GM12872 (cell line): ENCODE measurements at regions not wholly inside any gene's neighbourhood (a gene's known extent, or its start where the extent isn't known, plus 50 kb on each side); places are given as distances from the start of the nearest gene placed in this dataset.

Experiments
- TF ChIP-seq, protein P1 (sequence below): IDR thresholded peaks from 3 replicates; pipeline ENCODE4 v1.5.1; 2011; ENCODE audit warnings: low read depth, mild to moderate bottlenecking, low read length, moderate library complexity; ENCODE audit not compliant: insufficient read depth

DNA sequence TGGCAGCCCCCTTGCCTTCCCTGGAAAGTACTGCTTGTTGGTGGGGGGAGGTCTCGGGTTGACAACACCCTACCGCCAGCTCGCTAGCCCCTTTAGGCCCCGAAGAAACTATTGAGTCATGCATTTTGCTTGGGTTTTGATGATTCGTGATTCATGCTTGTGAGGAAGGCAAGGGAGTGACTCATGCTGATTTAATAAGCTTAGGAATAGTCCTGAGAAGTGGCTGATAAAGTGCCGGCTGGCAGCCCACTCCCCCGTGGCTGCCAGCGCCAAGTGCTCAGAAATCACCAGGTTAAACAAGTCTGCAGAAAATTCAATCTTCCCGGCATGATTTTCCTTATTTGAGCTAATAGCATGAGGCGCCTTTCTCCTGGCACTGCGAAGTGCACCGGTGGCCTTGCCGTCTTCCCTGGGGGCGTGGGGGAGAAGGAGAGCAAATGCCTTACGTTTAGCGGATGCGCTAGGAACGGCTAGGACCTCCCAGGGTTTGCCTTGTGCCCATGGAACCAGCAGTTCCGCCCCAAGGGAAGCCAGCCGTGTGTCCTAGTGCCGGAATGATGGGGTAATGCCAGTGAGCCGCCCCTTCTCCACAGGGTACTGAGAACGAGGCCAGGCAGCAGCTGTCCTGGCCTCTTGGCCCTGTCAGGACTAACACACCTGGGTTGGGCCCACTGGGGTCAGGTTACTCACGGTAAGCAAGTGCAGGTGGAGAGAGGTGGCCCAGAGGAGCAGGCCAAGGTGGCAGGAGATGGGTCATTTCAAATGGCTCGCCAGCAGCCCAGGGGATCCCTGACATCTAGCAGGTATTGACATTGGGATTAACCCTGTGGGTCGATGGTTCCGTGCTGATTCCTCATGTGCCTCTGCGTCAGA is 151.9 kb downstream of the MACROH2A1 start:
- TF ChIP-seq, protein P1, sequence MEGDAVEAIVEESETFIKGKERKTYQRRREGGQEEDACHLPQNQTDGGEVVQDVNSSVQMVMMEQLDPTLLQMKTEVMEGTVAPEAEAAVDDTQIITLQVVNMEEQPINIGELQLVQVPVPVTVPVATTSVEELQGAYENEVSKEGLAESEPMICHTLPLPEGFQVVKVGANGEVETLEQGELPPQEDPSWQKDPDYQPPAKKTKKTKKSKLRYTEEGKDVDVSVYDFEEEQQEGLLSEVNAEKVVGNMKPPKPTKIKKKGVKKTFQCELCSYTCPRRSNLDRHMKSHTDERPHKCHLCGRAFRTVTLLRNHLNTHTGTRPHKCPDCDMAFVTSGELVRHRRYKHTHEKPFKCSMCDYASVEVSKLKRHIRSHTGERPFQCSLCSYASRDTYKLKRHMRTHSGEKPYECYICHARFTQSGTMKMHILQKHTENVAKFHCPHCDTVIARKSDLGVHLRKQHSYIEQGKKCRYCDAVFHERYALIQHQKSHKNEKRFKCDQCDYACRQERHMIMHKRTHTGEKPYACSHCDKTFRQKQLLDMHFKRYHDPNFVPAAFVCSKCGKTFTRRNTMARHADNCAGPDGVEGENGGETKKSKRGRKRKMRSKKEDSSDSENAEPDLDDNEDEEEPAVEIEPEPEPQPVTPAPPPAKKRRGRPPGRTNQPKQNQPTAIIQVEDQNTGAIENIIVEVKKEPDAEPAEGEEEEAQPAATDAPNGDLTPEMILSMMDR = no peak

GRCh38 chr5:135246605-135246922 is 152.5 kb downstream of the MACROH2A1 start:
- TF ChIP-seq, protein P1 = no peak

GRCh38 chr5:135245521-135246499 is 153.2 kb downstream of the MACROH2A1 start:
- TF ChIP-seq, protein P1 = no peak

- TF ChIP-seq, protein P1 = no peak
Measured at GRCh38 chr5:135244620-135245021, 154.4 kb downstream of the MACROH2A1 start.

DNA sequence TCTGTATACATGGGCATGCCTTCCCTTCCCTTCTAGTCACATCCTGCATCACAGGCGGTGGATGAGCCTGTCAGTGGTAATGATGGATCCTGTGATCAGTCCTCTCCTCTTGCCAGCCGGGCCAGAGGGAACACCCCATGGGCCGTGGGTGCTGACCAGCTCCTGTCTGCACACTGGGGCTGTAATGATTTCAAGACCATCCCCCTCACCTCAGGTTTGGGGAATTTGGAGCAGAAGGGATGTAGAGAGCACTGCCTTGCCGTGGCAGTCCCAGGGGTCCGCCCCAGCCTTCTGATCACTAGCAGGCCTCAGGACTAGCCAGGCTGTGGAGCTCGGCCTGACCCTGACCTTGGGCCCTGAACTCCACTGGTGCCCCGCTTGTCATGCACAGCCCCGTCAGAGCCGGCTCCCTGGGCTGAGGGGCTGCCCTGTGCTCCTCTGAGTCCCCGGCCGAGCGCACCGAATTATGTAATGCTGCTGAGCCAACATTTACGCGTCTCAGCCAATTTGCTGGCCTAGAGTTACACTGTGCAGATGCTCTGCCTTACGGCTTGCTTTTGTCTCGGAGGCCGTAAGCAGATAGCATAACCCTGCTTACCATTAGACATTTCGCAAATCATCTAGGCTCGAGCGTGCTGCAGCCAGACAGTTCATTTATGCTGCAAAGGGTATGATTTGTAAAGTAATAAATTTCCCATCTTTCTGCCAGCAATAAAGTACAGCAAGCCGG is 155.3 kb downstream of the MACROH2A1 start:
- TF ChIP-seq, protein P1 = no peak

GRCh38 chr5:135242866-135243555 is 156.0 kb downstream of the MACROH2A1 start:
- TF ChIP-seq, protein P1 = no peak
